K562 (cell line): ENCODE measurements at regions not wholly inside any gene's neighbourhood (a gene's known extent, or its start where the extent isn't known, plus 50 kb on each side); places are given as distances from the start of the nearest gene placed in this dataset.

Source experiments
- ATAC-seq: fragments of 200-7000 bp; cut with Tn5 transposase; 3 replicates; pipeline ENCODE4 v1.9.1; 2020; ENCODE audit warnings: moderate library complexity
- BruUV-seq: library from RNA; stranded (reverse); fragments of 400-500 nt; replicated peaks from 2 replicates; lab custom pipeline; 2021; lab: Mats Ljungman, UMichigan
- CTCF ChIA-PET: fragments of 300-600 bp; formaldehyde crosslinking; extraction: SDS; loops from one replicate; lab custom pipeline; 2021; ENCODE audit warnings: low intra/inter-chr PET ratio; lab: Yijun Ruan, JAX
- POLR2A ChIA-PET: fragments of 300-600, 350-650 bp; sonication (Branson Sonifier 250); formaldehyde crosslinking; extraction: SDS; loops from one replicate; lab custom pipeline; 2021; ENCODE audit warnings: antibody characterized with exemption, inconsistent platforms; lab: Yijun Ruan, JAX
- DNase-seq, 4 experiments: peaks; one replicate each; pipeline versions ENCODE4 v3.0.0 to v3.0.0-alpha.2; 2011 to 2018; ENCODE audit warnings: low spot score in 3 of 4, mixed read lengths in 3 of 4; ENCODE audit errors: extremely low read depth in 1 of 4
- FAIRE-seq: peaks from 2 replicates; lab custom pipeline; 2011; peaks lifted over from hg19 to GRCh38; lab: Jason Lieb, UNC
- H2AFZ ChIP-seq: 2 replicates; pipeline ENCODE4 v1.6.0; 2011; ENCODE audit warnings: low read depth, low read length, control low read depth, inconsistent platforms
- H3K27ac ChIP-seq: fragments of 200-600 bp; 3 replicates; pipeline ENCODE4 v1.8.0; 2011; ENCODE audit warnings: low read depth, mild to moderate bottlenecking, control low read depth, inconsistent platforms, low read length, moderate library complexity, mixed read lengths; ENCODE audit errors: extremely low read depth
- H3K27me3 ChIP-seq, 2 experiments: fragments of 300-600 bp in 1 of 2; 2 replicates in 1 of 2; 3 replicates in 1 of 2; pipeline versions ENCODE4 v1.6.0 to v1.8.0; 2011; ENCODE audit warnings: inconsistent platforms in 2 of 2, low read length in 2 of 2, mild to moderate bottlenecking in 1 of 2, mixed read lengths in 1 of 2, moderate library complexity in 1 of 2; ENCODE audit not compliant: control insufficient read depth in 2 of 2, insufficient read depth in 2 of 2
- H3K36me3 ChIP-seq: fragments of 300-600 bp; 3 replicates; pipeline ENCODE4 v1.8.0; 2011; ENCODE audit warnings: mild to moderate bottlenecking, low read length, inconsistent platforms; ENCODE audit not compliant: control insufficient read depth, insufficient read depth
- H3K4me1 ChIP-seq, 2 experiments: fragments of 200-600 bp in 1 of 2; replicated peaks in 1 of 2; 2 replicates in 1 of 2; 3 replicates in 1 of 2; pipeline versions ENCODE4 v1.5.1 to v1.8.0; 2011; ENCODE audit warnings: inconsistent platforms in 2 of 2, low read length in 2 of 2, mild to moderate bottlenecking in 1 of 2, mixed read lengths in 1 of 2, moderate library complexity in 1 of 2; ENCODE audit not compliant: control insufficient read depth in 2 of 2, insufficient read depth in 2 of 2
- H3K4me2 ChIP-seq: 2 replicates; pipeline ENCODE4 v1.6.1; 2011; ENCODE audit warnings: low read length, control low read depth, inconsistent platforms, mixed read lengths; ENCODE audit not compliant: insufficient read depth
- H3K4me3 ChIP-seq: fragments of 200-600 bp; sonication (generic), shearing (Covaris generic); 2 replicates; pipeline ENCODE4 v1.5.1; 2016; ENCODE audit warnings: control low read depth, inconsistent platforms
- H3K79me2 ChIP-seq: fragments of 200-600 bp; 3 replicates; pipeline ENCODE4 v1.8.0; 2011; ENCODE audit warnings: low read length, inconsistent platforms; ENCODE audit not compliant: control insufficient read depth, insufficient read depth
- H3K9ac ChIP-seq, 2 experiments: 2 replicates each; pipeline versions ENCODE4 v1.6.0 to v1.6.1; 2011; ENCODE audit warnings: low read depth in 2 of 2, low read length in 2 of 2, control low read depth in 1 of 2, inconsistent platforms in 1 of 2, mild to moderate bottlenecking in 1 of 2, mixed read lengths in 1 of 2; ENCODE audit not compliant: insufficient read depth in 1 of 2
- H3K9me1 ChIP-seq: one replicate; pipeline ENCODE4 v1.6.0; 2011; ENCODE audit warnings: inconsistent platforms, mild to moderate bottlenecking, low read length, moderate library complexity; ENCODE audit not compliant: control insufficient read depth, insufficient read depth
- H3K9me3 ChIP-seq: replicated peaks from 2 replicates; pipeline ENCODE4 v1.5.1; 2011; ENCODE audit warnings: low read depth, low read length, inconsistent platforms; ENCODE audit not compliant: control insufficient read depth, insufficient read depth
- H4K20me1 ChIP-seq: replicated peaks from 2 replicates; pipeline ENCODE4 v1.6.1; 2011; ENCODE audit warnings: low read length, inconsistent platforms, mixed read lengths; ENCODE audit not compliant: control insufficient read depth, insufficient read depth
- DLX4 ChIP-seq: fragments of 250-450 bp; sonication (Bioruptor Pico); IDR thresholded peaks from 2 replicates; pipeline ENCODE4 v1.6.1; 2021; ENCODE audit warnings: mild to moderate bottlenecking
- FOSL1 ChIP-seq: fragments of 200-800 bp; sonication (Bioruptor generic); conservative IDR thresholded peaks from 2 replicates; pipeline ENCODE4 v1.6.1; 2016; ENCODE audit warnings: missing genetic modification characterization, missing compliant biosample characterization
- HINFP ChIP-seq: fragments of 450-650 bp; conservative IDR thresholded peaks from 2 replicates; pipeline ENCODE4 v1.6.1; 2016; ENCODE audit warnings: missing genetic modification characterization, low read depth, mild to moderate bottlenecking, control low read depth, missing compliant biosample characterization
- KAT2B ChIP-seq: IDR thresholded peaks from one replicate; pipeline ENCODE4 v1.6.1; 2012; ENCODE audit warnings: low read depth, mild to moderate bottlenecking, control low read depth, inconsistent platforms, low read length, moderate library complexity
- MECOM ChIP-seq: fragments of 250-450 bp; sonication (Bioruptor Pico); IDR thresholded peaks from 2 replicates; pipeline ENCODE4 v1.8.0; 2022; ENCODE audit warnings: inconsistent platforms
- NFRKB ChIP-seq: fragments of 450-650 bp; IDR thresholded peaks from 2 replicates; pipeline ENCODE4 v1.6.1; 2016; ENCODE audit warnings: low read depth
- PHF8 ChIP-seq: fragments of 200-600 bp; sonication (generic); IDR thresholded peaks from 2 replicates; pipeline ENCODE4 v1.6.1; 2012; ENCODE audit warnings: mixed run types, mild to moderate bottlenecking, inconsistent platforms, low read length, moderate library complexity, borderline replicate concordance
- RUNX1 ChIP-seq: sonication (generic); IDR thresholded peaks from 2 replicates; pipeline ENCODE4 v1.6.1; 2016; ENCODE audit warnings: antibody characterized with exemption, low read depth
- TEAD1 ChIP-seq, 2 experiments: fragments of 450-650 bp in 1 of 2; sonication (generic) in 1 of 2; formaldehyde crosslinking; IDR thresholded peaks; 2 replicates each; pipeline versions ENCODE4 v1.4.0 to v1.8.0; 2020 to 2022; ENCODE audit warnings: mild to moderate bottlenecking in 2 of 2, missing genetic modification reagents in 1 of 2
- ZBTB9 ChIP-seq: fragments of 450-650 bp; formaldehyde crosslinking; IDR thresholded peaks from 2 replicates; pipeline ENCODE4 v1.4.0; 2020; ENCODE audit warnings: mild to moderate bottlenecking, moderate library complexity
- ZZZ3 ChIP-seq: fragments of 450-650 bp; IDR thresholded peaks from 2 replicates; pipeline ENCODE4 v1.6.1; 2016; ENCODE audit warnings: antibody characterized with exemption, mild to moderate bottlenecking, moderate library complexity
- WGBS: fragments of 100-300 bp; shearing (Covaris generic); methylation state at CpG from one replicate; pipeline ENCODE4 v1.1.6; 2016; ENCODE audit warnings: low coverage, mixed read lengths; ENCODE audit not compliant: insufficient coverage; ENCODE audit errors: missing lambda C conversion rate; 5-methylcytosine and 5-hydroxymethylcytosine counted together
- in situ Hi-C: fragments of 300-500 bp; cut with MboI; formaldehyde crosslinking; loops from 4 replicates; pipeline ENCODE4 v1.15.0; 2018; ENCODE audit warnings: inconsistent platforms, mixed read lengths
- intact Hi-C: fragments of 100-400 bp; cut with micrococcal nuclease; formaldehyde crosslinking; loops from 2 replicates; pipeline ENCODE4 v1.14.2; 2022
- TF ChIP-seq, protein P1 (sequence below), 2 experiments: fragments of 450-650 bp in 1 of 2; sonication (generic) in 1 of 2; formaldehyde crosslinking; conservative IDR thresholded peaks; 2 replicates each; pipeline versions ENCODE4 v1.4.0 to v1.8.1; 2020 to 2022; ENCODE audit warnings: mild to moderate bottlenecking in 1 of 2, missing genetic modification reagents in 1 of 2
- TF ChIP-seq, protein P2 (sequence below): sonication (generic); formaldehyde crosslinking; IDR thresholded peaks from 2 replicates; pipeline ENCODE4 v1.9.0; 2022; ENCODE audit warnings: mild to moderate bottlenecking, missing genetic modification reagents

- Histone ChIP-seq H3K9ac (no peak overlapping the region), H2AFZ (no peak overlapping the region), H3K4me1 (no peaks in the 10 kb centered on the region), H3K27ac (no peak overlapping the region), H4K20me1 (no peaks in the 10 kb centered on the region), H3K9me1 (no peaks in the 10 kb centered on the region), H3K27me3 (no peaks in the 10 kb centered on the region), H3K4me2 (no peak overlapping the region), H3K79me2 (no peaks in the 10 kb centered on the region), H3K4me3 (no peak overlapping the region), H3K36me3 (no peaks in the 10 kb centered on the region), H3K9me3 (no peaks in the 10 kb centered on the region)
- in situ Hi-C loops = no loop called here
- DNase-seq (no peak), ATAC-seq (no peak), FAIRE-seq (no peak)
- CTCF ChIA-PET = no interaction called here
- BruUV-seq = no TSS peak
- TF ChIP-seq RUNX1 = no peak
- TF ChIP-seq, protein P1, sequence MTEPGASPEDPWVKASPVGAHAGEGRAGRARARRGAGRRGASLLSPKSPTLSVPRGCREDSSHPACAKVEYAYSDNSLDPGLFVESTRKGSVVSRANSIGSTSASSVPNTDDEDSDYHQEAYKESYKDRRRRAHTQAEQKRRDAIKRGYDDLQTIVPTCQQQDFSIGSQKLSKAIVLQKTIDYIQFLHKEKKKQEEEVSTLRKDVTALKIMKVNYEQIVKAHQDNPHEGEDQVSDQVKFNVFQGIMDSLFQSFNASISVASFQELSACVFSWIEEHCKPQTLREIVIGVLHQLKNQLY (CRISPR knock-in tag; conservative IDR thresholded peaks at IDR 0.05) = no peak
- TF ChIP-seq NFRKB = no peak
- no peak for TF ChIP-seq ZZZ3
- no peak for TF ChIP-seq HINFP (tag)
- no peak for TF ChIP-seq KAT2B
- no peak for TF ChIP-seq DLX4 (CRISPR knock-in tag)
- TF ChIP-seq MECOM (CRISPR knock-in tag) = no peak
- no peak for TF ChIP-seq ZBTB9 (CRISPR knock-in tag)
- no peak for TF ChIP-seq FOSL1 (tag)
- TF ChIP-seq PHF8 = no peak
- TF ChIP-seq, protein P2, sequence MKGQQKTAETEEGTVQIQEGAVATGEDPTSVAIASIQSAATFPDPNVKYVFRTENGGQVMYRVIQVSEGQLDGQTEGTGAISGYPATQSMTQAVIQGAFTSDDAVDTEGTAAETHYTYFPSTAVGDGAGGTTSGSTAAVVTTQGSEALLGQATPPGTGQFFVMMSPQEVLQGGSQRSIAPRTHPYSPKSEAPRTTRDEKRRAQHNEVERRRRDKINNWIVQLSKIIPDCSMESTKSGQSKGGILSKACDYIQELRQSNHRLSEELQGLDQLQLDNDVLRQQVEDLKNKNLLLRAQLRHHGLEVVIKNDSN = no peak
- no peak for TF ChIP-seq TEAD1 (CRISPR knock-in tag; IDR thresholded peaks at IDR 0.05)
- intact Hi-C loops = no loop called here
- WGBS = 20% methylated on average over 1 of the region's 1 CpG
- POLR2A ChIA-PET = no interaction called here
Observed at GRCh38 chr2:193895226-193895625, 1700.5 kb upstream of the TMEFF2 start.
